T-helper 17 cell (primary cell): ENCODE measurements at regions not wholly inside any gene's neighbourhood (a gene's known extent, or its start where the extent isn't known, plus 50 kb on each side); places are given as distances from the start of the nearest gene placed in this dataset.
"Not testable (repeated sequence)": the region's sequence is repeated elsewhere in the genome, so short reads cannot be mapped to it uniquely, and the experiment has no call there.

ENCODE experiments used
- ATAC-seq: fragments of 150-1000 bp; cut with Tn5 transposase; 2 replicates; pipeline ENCODE4 v1.10.0; 2021; ENCODE audit warnings: mild to moderate bottlenecking, moderate library complexity
- DNase-seq, 3 donors: peaks; one replicate each; pipeline versions ENCODE4 v3.0.0 to v3.0.0-alpha.2; 2020 to 2021
- H3K9me3 ChIP-seq: one replicate; pipeline ENCODE4 v1.7.0; 2013; ENCODE audit warnings: low read length, mild to moderate bottlenecking; ENCODE audit not compliant: control insufficient read depth, poor library complexity, severe bottlenecking
- H3K27ac Mint-ChIP-seq: one replicate; pipeline ENCODE4 v1.8.0; 2022; ENCODE audit warnings: mild to moderate bottlenecking, moderate library complexity, mixed read lengths
- H3K27me3 Mint-ChIP-seq: one replicate; pipeline ENCODE4 v1.8.0; 2022; ENCODE audit warnings: mixed read lengths
- H3K36me3 Mint-ChIP-seq: one replicate; pipeline ENCODE4 v1.8.0; 2022; ENCODE audit warnings: low read depth, mixed read lengths
- H3K4me1 Mint-ChIP-seq: one replicate; pipeline ENCODE4 v1.8.0; 2022; ENCODE audit warnings: mild to moderate bottlenecking, mixed read lengths
- H3K4me3 Mint-ChIP-seq: one replicate; pipeline ENCODE4 v1.8.0; 2022; ENCODE audit warnings: mild to moderate bottlenecking, moderate library complexity, mixed read lengths

DNA sequence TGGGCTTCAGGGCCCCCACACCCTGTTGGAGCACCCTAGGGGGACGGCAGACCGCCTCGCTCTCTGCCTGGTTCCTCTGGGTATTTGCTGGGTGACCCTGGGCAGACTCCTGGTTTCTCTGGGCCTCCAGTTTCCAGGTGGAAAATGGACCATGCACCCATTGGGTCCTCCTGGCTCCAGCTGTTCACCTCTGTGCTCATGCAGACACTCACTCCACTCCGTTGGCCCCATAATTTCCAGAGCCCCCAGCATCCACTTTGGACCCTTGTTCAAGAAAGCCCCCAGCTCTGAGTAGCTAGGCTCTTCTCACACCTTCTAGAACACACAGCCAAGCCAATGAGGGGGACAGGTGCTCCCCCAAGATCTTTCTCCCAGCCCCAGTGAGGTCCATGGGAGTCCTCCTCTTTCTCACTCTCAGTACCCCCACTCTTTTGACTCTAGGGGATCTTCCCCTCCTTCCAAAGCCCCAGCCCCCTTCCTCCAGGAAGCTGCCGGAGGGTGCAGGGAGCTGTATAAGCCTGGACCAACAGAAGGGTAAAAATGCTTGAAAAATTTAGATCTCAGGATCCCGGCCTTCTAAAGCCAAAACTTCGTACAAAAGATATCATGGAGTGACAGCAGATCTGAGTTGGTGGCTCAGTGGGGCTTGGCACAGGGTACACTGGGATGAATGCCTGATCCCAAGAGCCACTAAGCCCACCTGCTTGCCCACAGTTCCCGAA lies 174.8 kb upstream of the RTL1 start:
- H3K9me3 ChIP-seq, result no peaks in the 10 kb centered on the region
- ATAC-seq (no peak), DNase-seq (no peak)
- Mint-ChIP-seq H3K4me3 (no peak overlapping the region), H3K27me3 (peaks cover 75% of the 10 kb centered on the region), H3K27ac (no peak overlapping the region), H3K4me1 (peaks cover 2% of the 10 kb centered on the region), H3K36me3 (peaks cover 3% of the 10 kb centered on the region)

DNA sequence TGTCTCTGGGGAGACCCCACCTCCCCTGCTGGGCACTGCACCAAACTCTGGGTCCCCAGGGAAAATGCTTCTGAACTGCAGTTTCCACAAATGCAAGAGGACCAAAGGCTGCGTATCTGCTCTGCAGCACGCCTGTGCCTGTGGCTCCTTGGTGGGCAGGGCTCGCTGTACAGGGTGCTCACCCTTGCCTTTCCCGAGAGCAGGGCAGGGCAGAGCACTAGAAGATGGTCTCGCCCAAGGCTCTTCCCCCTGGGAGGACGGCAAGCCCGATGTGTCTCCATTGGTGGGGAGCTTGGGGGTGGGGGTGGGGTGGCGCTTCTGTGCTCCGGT lies 175.3 kb upstream of the RTL1 start:
- DNase-seq (no peak), ATAC-seq (no peak)
- H3K9me3 ChIP-seq, result no peaks in the 10 kb centered on the region

DNA sequence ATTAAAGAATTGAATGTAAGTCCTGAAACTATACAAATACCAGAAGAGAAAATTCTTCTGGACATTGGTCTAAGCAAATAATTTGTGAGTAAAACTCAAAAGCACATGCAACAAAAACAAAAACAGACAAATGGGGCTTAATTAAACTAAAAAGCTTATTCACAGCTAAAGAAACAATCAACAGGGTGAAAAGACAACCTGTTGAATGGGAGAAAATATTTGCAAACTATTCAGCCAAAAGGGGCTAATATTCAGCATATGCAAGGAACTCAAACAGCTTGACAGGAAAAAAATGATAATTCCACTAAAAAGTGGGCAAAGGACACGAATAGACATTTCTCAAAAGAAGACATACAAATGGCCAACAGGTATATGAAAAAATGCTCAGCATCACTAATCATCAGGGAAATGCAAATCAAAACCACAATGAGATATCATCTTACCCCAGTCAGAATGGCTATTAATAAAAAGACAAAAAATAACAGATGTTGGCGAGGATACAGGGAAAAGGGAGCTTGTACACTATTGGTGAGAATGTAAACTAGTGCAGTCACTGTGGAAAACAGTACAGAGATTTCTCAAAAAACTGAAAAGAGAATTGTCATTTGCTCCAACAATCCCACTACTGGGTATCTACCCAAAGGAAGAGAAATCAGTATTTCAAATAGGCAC lies 177.5 kb upstream of the RTL1 start:
- DNase-seq, result no peak
- H3K36me3 Mint-ChIP-seq, result peaks cover 3% of the 10 kb centered on the region
- ATAC-seq, result no peak
- peaks cover 2% of the 10 kb centered on the region for H3K4me1 Mint-ChIP-seq
- no peaks in the 10 kb centered on the region for H3K9me3 ChIP-seq
- H3K27me3 Mint-ChIP-seq, result peaks cover 54% of the 10 kb centered on the region
- H3K27ac Mint-ChIP-seq, result no peak overlapping the region
- H3K4me3 Mint-ChIP-seq, result no peak overlapping the region

More for the DNA sequence above, 175.3 kb upstream of the RTL1 start:
- Mint-ChIP-seq H3K27ac (no peak overlapping the region), H3K4me1 (peaks cover 2% of the 10 kb centered on the region), H3K4me3 (no peak overlapping the region), H3K27me3 (peaks cover 75% of the 10 kb centered on the region), H3K36me3 (peaks cover 3% of the 10 kb centered on the region)

DNA sequence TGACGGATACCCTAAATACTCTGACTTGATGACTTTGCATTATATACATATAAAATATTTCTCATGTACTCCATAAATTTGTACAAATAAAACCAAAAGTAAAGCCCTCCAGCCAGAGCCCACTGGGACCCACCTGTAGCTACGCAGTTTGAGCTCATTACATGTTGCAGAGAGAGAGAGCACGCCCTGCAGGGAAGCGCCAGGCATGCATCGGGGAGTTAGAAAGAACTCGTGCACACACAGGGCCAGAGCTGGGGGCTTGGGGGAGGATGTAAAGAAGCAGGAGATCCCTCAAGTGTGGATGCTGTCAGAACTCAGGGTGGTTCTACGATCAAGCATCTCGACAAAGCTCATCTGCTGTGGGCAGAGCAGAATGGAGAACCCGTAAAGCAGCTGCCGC lies 178.5 kb upstream of the RTL1 start:
- ATAC-seq, result no peak
- DNase-seq, result no peak
- Mint-ChIP-seq H3K27ac (no peak overlapping the region), H3K4me1 (peaks cover 2% of the 10 kb centered on the region), H3K4me3 (no peak overlapping the region), H3K27me3 (peaks cover 44% of the 10 kb centered on the region), H3K36me3 (no peaks in the 10 kb centered on the region)
- no peaks in the 10 kb centered on the region for H3K9me3 ChIP-seq

DNA sequence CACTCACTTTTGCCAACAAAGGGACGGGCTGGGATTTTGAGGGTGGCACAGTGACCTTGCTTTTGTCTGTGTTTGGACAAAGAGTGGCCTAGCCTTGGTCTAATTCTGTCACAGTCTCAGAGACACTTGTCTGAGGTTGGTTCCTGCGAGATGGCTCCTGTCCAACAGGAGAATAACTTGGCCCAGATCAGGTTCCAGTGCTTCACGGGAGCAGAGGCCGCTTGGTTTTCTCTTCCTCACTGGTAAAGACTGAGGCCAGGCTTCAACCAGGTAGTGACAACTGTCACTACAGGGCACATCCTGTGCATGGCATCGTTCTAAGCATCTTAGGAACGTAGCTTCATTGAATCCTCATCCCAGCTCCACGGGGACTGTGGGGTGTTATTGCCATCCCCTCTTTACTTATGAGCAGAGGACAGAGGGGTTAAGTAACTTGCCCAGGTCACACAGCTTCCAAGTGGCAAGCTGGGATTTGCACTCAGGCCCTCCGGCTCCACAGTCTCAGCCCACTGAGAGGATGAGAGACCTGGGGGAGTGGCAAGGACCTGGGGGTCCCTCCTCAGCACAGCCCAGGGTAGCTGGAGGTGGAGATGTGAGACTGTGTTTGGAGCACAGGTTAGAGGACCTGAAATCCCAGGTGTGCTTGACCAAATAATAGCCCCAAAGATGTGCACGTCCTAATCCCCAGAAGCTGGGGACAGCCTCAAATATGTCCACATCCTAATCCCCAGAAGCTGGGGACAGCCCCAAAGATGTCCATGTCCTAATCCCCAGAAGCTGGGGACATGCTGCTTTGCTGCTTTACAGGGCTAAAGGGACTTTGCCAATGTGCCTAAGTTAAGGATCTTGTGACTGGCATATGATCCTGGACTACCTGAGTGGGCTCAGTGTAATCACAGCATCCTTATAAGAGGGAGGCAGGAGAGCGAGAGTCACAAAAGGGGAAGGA lies 179.2 kb upstream of the RTL1 start:
- Mint-ChIP-seq H3K27ac (no peak overlapping the region), H3K36me3 (no peaks in the 10 kb centered on the region), H3K4me1 (no peaks in the 10 kb centered on the region), H3K4me3 (no peak overlapping the region), H3K27me3 (peaks cover 37% of the 10 kb centered on the region)
- DNase-seq, result no peak
- H3K9me3 ChIP-seq, result no peaks in the 10 kb centered on the region
- no peak for ATAC-seq

DNA sequence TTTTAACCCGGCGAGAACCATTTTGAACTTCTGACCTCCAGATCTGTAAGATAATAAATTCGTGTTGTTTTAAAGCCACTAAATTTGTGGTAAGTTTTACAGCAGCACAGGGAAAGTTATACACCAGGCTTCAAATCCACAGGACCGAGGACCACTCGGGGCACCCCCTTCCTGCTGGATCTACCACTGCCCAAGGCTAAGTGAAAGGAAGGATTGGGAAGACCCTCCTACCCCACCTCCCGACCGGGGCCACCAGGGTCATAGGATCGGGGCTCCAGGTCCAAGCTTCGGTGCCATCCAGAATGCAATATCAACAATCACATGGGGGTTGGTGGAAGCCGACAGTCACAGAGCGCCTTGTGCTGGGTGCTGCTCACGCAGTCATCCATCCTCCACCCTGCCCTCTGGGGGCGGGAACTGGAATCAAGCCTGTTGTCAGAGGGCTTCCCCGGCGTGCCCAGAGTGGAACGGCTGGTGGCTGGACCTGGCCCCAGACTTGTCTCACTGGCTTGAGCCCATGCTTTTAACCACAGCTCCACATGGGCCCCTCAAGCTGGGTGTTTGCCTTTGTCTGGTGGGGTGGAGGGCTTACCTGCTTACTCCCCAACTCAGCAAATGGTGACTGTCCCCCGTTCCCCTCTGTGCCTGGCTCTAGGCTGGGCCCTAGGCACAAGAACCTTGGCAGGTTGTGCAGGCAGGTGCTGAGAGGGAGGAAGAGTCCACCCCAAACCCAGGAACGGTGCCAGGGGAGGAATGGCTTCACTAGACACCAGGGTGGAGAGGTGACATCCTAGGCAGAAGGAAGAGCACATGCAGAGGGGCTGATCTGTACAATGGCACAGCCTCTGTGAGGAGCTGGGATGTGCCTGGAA lies 180.3 kb upstream of the RTL1 start:
- ATAC-seq (no peak), DNase-seq (no peak)
- Mint-ChIP-seq H3K27ac (no peak overlapping the region), H3K4me3 (no peak overlapping the region), H3K36me3 (no peaks in the 10 kb centered on the region), H3K4me1 (no peaks in the 10 kb centered on the region), H3K27me3 (peaks cover 33% of the 10 kb centered on the region)
- H3K9me3 ChIP-seq, result no peaks in the 10 kb centered on the region

DNA sequence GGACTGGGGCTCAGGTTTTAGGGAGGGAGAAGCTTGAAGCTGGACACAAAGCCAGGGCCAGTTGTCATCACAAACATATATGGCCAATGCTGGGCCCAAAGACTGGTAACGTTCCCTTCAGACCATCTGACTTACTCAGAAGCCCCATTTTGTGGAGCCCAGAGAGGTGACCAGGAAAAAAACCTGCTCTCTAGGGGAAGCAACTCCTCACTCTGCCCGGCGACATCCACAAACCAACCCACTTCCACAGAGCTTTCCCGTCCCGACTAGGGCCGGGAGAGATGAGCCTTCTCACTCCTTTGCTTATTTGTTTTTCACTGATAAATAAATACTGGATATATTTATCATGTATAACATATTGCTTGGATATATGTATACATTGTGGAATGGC lies 180.9 kb upstream of the RTL1 start:
- Mint-ChIP-seq H3K4me1 (no peaks in the 10 kb centered on the region), H3K4me3 (no peak overlapping the region), H3K36me3 (no peaks in the 10 kb centered on the region), H3K27me3 (peaks cover 26% of the 10 kb centered on the region), H3K27ac (no peak overlapping the region)
- no peak for DNase-seq
- no peaks in the 10 kb centered on the region for H3K9me3 ChIP-seq
- ATAC-seq, result no peak

DNA sequence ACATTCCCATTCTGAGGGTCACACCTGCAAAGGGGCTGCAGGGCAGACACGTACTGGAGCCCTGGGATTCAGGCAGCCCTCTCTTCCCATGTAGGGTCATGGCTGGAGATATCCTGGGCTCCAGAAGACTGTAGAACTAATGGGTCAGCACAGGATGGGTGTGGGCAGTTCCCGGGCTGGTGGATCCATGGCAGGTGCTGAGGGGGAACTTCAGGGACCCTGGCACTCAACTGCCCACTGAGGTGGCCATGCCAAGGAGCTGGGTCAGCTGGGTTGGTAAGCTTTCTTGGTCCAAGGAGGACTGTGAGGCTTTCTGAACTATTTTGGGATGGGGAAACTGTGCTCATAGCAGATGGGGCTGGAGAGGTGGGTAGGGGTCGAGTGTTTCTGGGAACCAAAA lies 183.4 kb upstream of the RTL1 start:
- H3K27ac Mint-ChIP-seq, result no peak overlapping the region
- DNase-seq (no peak), ATAC-seq (no peak)
- H3K27me3 Mint-ChIP-seq, result peaks cover 19% of the 10 kb centered on the region
- H3K4me3 Mint-ChIP-seq, result no peak overlapping the region
- no peaks in the 10 kb centered on the region for H3K9me3 ChIP-seq
- H3K4me1 Mint-ChIP-seq, result no peaks in the 10 kb centered on the region
- no peaks in the 10 kb centered on the region for H3K36me3 Mint-ChIP-seq

DNA sequence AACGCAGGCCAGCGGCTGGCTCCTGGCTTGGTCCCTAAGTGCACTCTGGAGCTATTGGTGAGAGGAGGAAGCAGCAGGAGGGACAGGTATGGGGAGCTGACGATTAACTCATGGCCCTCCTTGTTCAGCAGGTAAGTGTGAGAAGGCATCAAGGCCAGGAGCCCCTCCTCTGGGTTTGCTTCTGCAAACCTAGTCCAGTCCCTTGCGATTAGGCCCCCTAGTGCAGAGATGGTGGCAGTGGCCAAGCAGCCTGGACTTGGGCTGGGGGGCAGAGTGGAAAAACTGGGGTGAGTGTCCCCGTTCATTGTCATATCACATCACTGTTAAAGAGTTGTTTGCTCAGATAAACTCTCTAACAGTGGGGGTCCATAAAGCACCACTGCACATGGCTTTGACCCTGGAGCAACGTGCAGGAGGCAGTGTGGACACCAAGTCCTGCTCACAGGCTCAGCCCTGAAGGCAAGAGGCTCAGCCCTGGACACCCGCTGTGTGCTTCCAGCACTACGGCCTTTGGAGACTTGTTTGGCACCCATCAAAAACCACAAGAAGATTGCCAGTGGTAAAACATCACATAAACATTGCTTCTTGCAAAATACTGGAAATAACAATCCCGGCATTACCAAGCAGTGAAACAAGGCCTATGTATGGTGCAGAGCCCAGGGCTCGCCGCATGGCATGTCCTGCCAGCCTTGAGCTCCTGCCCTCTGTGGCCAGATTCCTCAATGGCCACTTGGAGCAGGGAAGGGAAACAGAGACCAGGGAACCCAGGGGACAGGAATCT lies 184.3 kb upstream of the RTL1 start:
- H3K4me1 Mint-ChIP-seq, result no peaks in the 10 kb centered on the region
- no peak overlapping the region for H3K27ac Mint-ChIP-seq
- no peak overlapping the region for H3K4me3 Mint-ChIP-seq
- peaks cover 19% of the 10 kb centered on the region for H3K27me3 Mint-ChIP-seq
- H3K9me3 ChIP-seq, result no peaks in the 10 kb centered on the region
- ATAC-seq, result no peak
- DNase-seq, result no peak
- no peaks in the 10 kb centered on the region for H3K36me3 Mint-ChIP-seq

DNA sequence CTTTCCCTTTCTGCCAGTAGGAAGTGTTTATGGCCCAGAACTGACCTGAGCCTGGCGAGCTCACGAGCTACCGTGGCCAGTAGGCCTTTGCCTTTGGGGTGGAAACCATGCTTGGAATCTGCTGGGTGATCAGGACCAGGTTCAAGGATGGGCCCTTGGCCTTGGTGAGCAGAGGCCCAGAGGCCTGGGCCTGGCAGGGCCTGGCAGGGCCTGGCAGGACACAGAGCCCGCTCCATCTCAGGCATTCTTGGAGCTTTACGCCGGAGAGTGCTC lies 184.8 kb upstream of the RTL1 start:
- H3K9me3 ChIP-seq, result no peaks in the 10 kb centered on the region
- no peak for DNase-seq
- Mint-ChIP-seq H3K4me1 (no peaks in the 10 kb centered on the region), H3K36me3 (no peaks in the 10 kb centered on the region), H3K4me3 (no peak overlapping the region), H3K27ac (peak overlapping the region; percentile 43), H3K27me3 (peaks cover 19% of the 10 kb centered on the region)
- no peak for ATAC-seq

DNA sequence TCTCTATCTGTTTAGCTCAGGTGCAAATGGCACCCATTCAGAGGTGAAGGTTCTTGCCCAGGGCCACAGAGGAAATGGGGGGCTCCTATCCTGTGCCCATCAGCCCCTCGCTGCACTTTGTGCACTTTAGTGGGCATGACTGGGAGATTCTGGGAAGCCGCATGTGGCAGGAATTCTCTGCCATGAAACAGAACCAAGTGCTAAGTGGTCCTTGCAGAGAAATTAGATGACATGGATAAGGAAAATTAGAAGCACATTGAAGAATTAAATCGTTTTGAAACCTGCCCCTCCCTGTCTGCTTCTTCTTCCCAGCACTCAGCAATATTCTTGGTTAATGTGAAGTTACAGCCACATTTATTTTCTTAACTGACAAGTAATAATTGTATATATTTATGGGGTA lies 185.2 kb upstream of the RTL1 start:
- Mint-ChIP-seq H3K4me1 (no peaks in the 10 kb centered on the region), H3K4me3 (no peak overlapping the region), H3K27ac (peak overlapping the region; percentile 43), H3K36me3 (no peaks in the 10 kb centered on the region), H3K27me3 (peaks cover 19% of the 10 kb centered on the region)
- ATAC-seq (no peak), DNase-seq (no peak)
- no peaks in the 10 kb centered on the region for H3K9me3 ChIP-seq

DNA sequence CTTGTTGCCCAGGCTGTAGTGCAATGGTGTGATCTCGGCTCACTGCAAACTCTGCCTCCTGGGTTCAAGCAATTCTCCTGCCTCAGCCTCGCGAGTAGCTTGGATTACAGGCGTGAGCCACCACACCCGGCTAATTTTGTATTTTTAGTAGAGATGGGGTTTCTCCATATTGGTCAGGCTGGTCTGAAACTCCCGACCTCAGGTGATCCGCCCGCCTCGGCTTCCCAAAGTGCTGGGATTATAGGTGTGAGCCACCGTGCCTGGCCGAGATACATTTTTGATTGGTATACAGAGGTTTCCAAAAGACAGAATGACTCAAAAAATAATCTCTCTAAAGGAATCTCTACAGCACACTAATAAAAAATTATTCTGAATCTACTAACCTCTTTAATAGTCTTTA lies 187.0 kb upstream of the RTL1 start:
- H3K4me3 Mint-ChIP-seq, DNase-seq, H3K36me3 Mint-ChIP-seq, H3K27ac Mint-ChIP-seq, ATAC-seq, H3K4me1 Mint-ChIP-seq, H3K9me3 ChIP-seq: not testable (repeated sequence)
- peaks cover 26% of the 10 kb centered on the region for H3K27me3 Mint-ChIP-seq
